ENCODE measurements at regions not wholly inside any gene's neighbourhood (a gene's known extent, or its start where the extent isn't known, plus 50 kb on each side); places are given as distances from the start of the nearest gene placed in this dataset.

DNA sequence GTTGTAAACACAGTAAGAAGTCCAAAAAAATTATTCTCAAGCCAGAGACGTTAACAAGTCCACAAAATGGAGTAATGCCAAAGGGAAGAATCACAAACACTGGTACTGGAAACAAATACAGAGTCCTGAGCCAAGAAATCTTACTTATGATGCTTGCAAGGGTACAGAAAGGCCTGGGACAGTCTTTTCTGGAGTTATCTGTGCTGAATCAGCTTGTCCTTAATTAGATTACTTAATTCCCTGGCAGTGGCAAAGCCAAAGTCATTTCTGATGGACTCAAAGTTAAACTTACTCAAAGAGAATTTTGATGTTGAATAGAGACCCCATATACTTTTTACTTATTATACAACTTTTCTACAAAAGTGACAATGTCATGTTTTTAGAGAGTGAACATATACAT, 610.5 kb upstream of the ITGA1 start:
- H3K56ac ChIP-seq (replicated peaks; ENCODE audit: insufficient read length, low read depth, low read length), result no peak overlapping the region
- no peaks in the 10 kb centered on the region for H3K4me1 ChIP-seq (replicated peaks in 1 of 4; ENCODE audit: control insufficient read depth in 3 of 4, insufficient read depth in 4 of 4, low read length in 3 of 4)
- no peak for TF ChIP-seq GABPA (IDR thresholded peaks at IDR 0.05; ENCODE audit: borderline replicate concordance, insufficient read depth, low read length)
- TF ChIP-seq SUZ12 (IDR thresholded peaks at IDR 0.05; ENCODE audit: low read length), result no peak
- no peak for TF ChIP-seq SIX5 (IDR thresholded peaks at IDR 0.05; ENCODE audit: low read depth, low read length)
- no peak for TF ChIP-seq TAF1 (IDR thresholded peaks at IDR 0.05; ENCODE audit: low read depth, low read length)
- no peak for TF ChIP-seq POU5F1 (IDR thresholded peaks at IDR 0.05; ENCODE audit: low read depth, low read length)
- TF ChIP-seq EGR1 (IDR thresholded peaks at IDR 0.05; ENCODE audit: borderline replicate concordance, low read depth, low read length), result no peak
- TF ChIP-seq TCF12 (IDR thresholded peaks at IDR 0.05; ENCODE audit: low read depth, low read length), result no peak
- no peak for TF ChIP-seq SP2 (IDR thresholded peaks at IDR 0.05; ENCODE audit: low read length)
- no peak for TF ChIP-seq MAFK (IDR thresholded peaks at IDR 0.05; ENCODE audit: low read depth, low read length)
- no peak for TF ChIP-seq HDAC2 (IDR thresholded peaks at IDR 0.05; ENCODE audit: borderline replicate concordance in 1 of 2, low read depth in 2 of 2, low read length in 2 of 2)
- TF ChIP-seq ATF3 (IDR thresholded peaks at IDR 0.05; ENCODE audit: insufficient read depth, low read depth, low read length), result no peak
- no peak for TF ChIP-seq ATF2 (IDR thresholded peaks at IDR 0.05; ENCODE audit: low read length)
- no peak for TF ChIP-seq YY1 (IDR thresholded peaks at IDR 0.05; ENCODE audit: low read depth, low read length)

More for the DNA sequence above, 610.5 kb upstream of the ITGA1 start:
- Histone ChIP-seq H3K18ac (ENCODE audit: extremely low read depth, low read length) (no peak overlapping the region), H3K9ac (replicated peaks in 1 of 4; ENCODE audit: extremely low read depth in 1 of 4, low read depth in 3 of 4, low read length in 3 of 4) (no peak overlapping the region), H4K20me1 (replicated peaks in 1 of 2; ENCODE audit: control insufficient read depth in 1 of 2, insufficient read depth in 2 of 2, low read length in 2 of 2) (no peaks in the 10 kb centered on the region), H3K9me3 (ENCODE audit: insufficient read depth in 2 of 2, low read depth in 1 of 2, low read length in 1 of 2) (no peaks in the 10 kb centered on the region), H3K4me2 (ENCODE audit: insufficient read depth in 1 of 2, low read depth in 2 of 2, low read length in 2 of 2) (no peak overlapping the region), H3K27me3 (replicated peaks in 1 of 4; ENCODE audit: control insufficient read depth in 3 of 4, extremely low read depth in 1 of 4, insufficient read depth in 3 of 4, low read length in 3 of 4) (no peaks in the 10 kb centered on the region), H2AFZ (ENCODE audit: low read length) (no peak overlapping the region), H2BK5ac (ENCODE audit: low read depth, low read length) (no peak overlapping the region), H3K36me3 (ENCODE audit: control insufficient read depth in 2 of 4, insufficient read depth in 4 of 4, low read length in 3 of 4) (no peaks in the 10 kb centered on the region), H3K79me1 (ENCODE audit: low read depth, low read length) (no peaks in the 10 kb centered on the region), H2BK120ac (replicated peaks; ENCODE audit: low read depth, low read length) (no peak overlapping the region), H2BK12ac (ENCODE audit: low read depth, low read length) (no peak overlapping the region), H4K8ac (ENCODE audit: extremely low read depth, insufficient read depth, low read length) (no peak overlapping the region), H4K5ac (ENCODE audit: insufficient read length, low read depth, low read length) (no peak overlapping the region), H3K23me2 (ENCODE audit: low read depth, low read length) (no peaks in the 10 kb centered on the region), H3K4ac (replicated peaks; ENCODE audit: insufficient read length, low read depth, low read length) (no peak overlapping the region), H3K4me3 (ENCODE audit: extremely low read depth in 1 of 4, insufficient read depth in 2 of 4, low read depth in 3 of 4, low read length in 4 of 4) (no peak overlapping the region), H2AK5ac (ENCODE audit: low read depth, low read length) (no peak overlapping the region), H3K14ac (ENCODE audit: insufficient read length) (no peak overlapping the region), H3K27ac (ENCODE audit: low read depth, low read length) (no peak overlapping the region), H3K23ac (ENCODE audit: insufficient read length) (no peak overlapping the region), H2BK15ac (ENCODE audit: low read length) (no peak overlapping the region), H4K91ac (replicated peaks; ENCODE audit: insufficient read length, low read length) (no peak overlapping the region), H2BK20ac (ENCODE audit: low read length) (no peak overlapping the region), H3K79me2 (ENCODE audit: control insufficient read depth in 1 of 2, insufficient read depth in 2 of 2, low read length in 2 of 2) (no peaks in the 10 kb centered on the region)
- ChIA-PET POLR2A (ENCODE audit: partially characterized antibody) (no interaction called here), CTCF (ENCODE audit: partially characterized antibody) (no interaction called here)
- 92% methylated on average over 1 of the region's 1 CpG; no CpG with 5 or more reads in 1 of the 2 experiments for WGBS, 2 experiments (ENCODE audit: extremely low coverage in 1 of 2, insufficient coverage in 1 of 2, insufficient read length in 1 of 2, insufficient replicate concordance in 2 of 2, low coverage in 1 of 2, low lambda C conversion rate in 2 of 2, missing lambda C conversion rate in 1 of 2)
- FAIRE-seq (no peak), DNase-seq (ENCODE audit: low read depth in 1 of 2, low spot score in 2 of 2) (no peak)
